ENCODE measurements at regions not wholly inside any gene's neighbourhood (a gene's known extent, or its start where the extent isn't known, plus 50 kb on each side); places are given as distances from the start of the nearest gene placed in this dataset.

DNA sequence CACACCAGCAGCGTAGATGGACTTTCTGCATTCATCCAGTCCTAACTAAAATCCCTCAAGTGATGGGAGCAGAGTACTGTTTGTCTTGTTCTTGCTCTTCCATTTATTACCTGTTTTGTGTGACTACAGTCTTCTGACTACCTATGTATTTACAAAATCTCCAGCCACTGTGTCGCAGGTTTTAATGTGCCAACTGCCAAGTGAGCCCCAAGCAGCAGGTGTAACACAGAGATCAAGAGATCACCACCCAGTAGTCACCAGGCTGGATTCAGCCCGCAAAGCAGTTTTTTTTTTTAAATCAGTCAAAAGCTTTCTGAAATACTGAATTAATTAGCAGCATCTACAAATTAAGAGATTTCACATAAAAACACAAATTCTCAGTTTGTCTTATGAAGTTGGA, 724.1 kb upstream of the USP15 start:
- no peak for DNase-seq (ENCODE audit: low spot score)
- no peak for TF ChIP-seq CTCF (IDR thresholded peaks at IDR 0.05; ENCODE audit: extremely low read depth, missing control alignments)

DNA sequence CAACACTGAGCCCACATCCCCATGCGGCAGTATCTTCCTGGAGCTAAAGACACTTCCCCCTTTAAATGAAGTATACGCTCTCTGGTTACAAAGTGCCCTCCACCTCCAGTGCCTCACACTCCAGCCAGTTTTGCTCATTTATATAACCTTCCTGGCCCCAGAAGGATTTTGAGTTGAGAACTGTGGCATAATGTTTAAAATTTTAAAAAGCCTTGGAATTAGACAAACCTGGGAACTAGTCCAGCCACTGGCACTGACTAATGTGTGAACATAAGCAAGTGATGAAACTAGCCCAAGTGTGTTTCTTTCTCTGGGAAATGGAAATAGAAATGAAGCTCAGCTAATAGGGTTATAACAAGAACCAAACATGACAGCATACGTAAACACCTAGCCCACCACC, 723.7 kb upstream of the USP15 start:
- no peak for TF ChIP-seq CTCF (IDR thresholded peaks at IDR 0.05; ENCODE audit: extremely low read depth, missing control alignments)
- DNase-seq (ENCODE audit: low spot score): no peak

GRCh38 chr12:61538951-61539350, 721.3 kb upstream of the USP15 start:
- TF ChIP-seq CTCF (IDR thresholded peaks at IDR 0.05; ENCODE audit: extremely low read depth, missing control alignments): no peak

GRCh38 chr12:61542551-61542950, 717.7 kb upstream of the USP15 start:
- no peak for DNase-seq (ENCODE audit: low spot score)
- no peak for TF ChIP-seq CTCF (IDR thresholded peaks at IDR 0.05; ENCODE audit: extremely low read depth, missing control alignments)

More at GRCh38 chr12:61538951-61539350, 721.3 kb upstream of the USP15 start:
- DNase-seq (ENCODE audit: low spot score): no peak

GRCh38 chr12:61546296-61546695, 713.9 kb upstream of the USP15 start:
- no peak for DNase-seq (ENCODE audit: low spot score)
- no peak for TF ChIP-seq CTCF (IDR thresholded peaks at IDR 0.05; ENCODE audit: extremely low read depth, missing control alignments)

DNA sequence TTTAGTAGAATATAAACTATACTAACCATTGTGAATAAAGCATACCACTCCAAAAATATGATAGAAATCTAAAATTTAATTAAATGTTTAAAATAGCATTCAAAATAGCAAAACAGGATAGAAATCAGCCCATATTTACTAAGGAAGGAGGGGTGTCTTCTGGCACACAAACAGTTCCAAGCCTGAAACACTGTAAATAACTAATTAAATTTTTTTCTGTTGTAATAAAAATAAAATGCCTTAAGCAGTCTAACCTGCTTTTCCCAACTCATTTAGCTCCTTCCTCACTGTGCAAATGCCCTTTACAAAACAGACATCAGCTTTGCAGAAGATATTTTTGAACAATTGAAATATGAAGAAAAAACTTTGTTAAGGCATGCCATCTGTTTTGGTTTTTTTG, 707.1 kb upstream of the USP15 start:
- TF ChIP-seq CTCF (IDR thresholded peaks at IDR 0.05; ENCODE audit: extremely low read depth, missing control alignments): no peak
- no peak for DNase-seq (ENCODE audit: low spot score)

DNA sequence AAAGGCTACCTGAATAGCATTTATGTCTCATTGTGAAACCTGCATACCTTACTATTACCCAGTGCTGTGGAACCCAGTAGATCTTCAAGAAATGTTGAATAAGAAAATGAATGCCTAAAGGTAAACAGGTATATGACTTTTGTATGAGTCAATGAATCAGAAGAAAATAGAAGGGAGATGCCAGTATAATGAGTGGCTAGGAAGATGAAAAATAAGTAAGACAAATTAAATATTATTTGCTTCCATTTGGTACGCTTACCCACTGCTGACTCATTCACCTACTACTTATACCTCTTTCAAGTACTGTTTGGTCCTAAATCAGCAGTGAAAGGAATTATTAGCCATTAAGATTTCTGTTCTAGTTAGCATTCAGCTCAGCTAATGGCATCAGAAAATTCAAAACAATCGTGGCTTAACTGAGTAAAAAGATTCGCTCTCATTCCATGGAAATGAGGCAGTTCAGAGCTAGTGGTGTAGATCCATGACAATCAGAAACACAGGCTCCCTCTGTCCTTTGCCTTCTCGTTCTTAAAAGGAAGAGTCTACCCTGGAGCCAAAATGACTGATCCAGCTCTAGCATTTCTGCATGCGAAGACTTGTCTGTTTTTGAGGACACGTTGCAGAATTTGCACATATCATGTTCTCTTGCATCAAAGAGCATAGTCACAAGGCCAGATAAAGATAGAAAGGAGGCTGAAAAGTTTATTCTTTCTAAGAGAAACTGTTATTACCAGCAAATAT, 705.8 kb upstream of the USP15 start:
- TF ChIP-seq CTCF (IDR thresholded peaks at IDR 0.05; ENCODE audit: extremely low read depth, missing control alignments): no peak
- DNase-seq (ENCODE audit: low spot score): no peak

Data from GM20000 (cell line).